ENCODE measurements at regions not wholly inside any gene's neighbourhood (a gene's known extent, or its start where the extent isn't known, plus 50 kb on each side); places are given as distances from the start of the nearest gene placed in this dataset.

DNA sequence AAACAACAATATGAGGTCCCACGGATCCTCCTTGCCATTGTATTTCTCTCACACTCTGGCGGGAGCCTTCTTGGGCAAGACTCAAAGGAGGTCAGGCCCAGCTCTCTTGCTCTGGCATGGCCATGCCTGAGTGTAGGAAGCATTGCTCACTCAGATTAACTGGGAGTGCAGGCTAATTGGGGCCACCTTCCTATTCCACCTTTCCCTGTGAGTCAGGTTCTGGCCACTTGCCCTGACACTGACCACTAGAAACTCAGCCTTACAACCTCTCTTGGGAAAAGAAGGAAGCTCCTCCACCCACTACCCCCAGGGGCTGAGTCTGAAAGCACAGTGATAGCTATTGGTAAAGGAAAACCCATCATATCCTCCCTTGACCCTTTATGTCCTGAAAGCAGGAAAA lies 121.8 kb upstream of the NTM start:
- no peak overlapping the region for H3K9ac ChIP-seq (ENCODE audit: low read depth in 2 of 2, low read length in 2 of 2)
- intact Hi-C loops (cut with DNase I), result loop anchor here (10.0 kb wide), 1 partner anchor 426 kb away; no protein-coding TSS in a partner anchor
- no peak overlapping the region for H3K4me3 ChIP-seq
- no peaks in the 10 kb centered on the region for H3K9me3 ChIP-seq
- no peaks in the 10 kb centered on the region for H3K4me1 ChIP-seq
- no peaks in the 10 kb centered on the region for H3K27me3 ChIP-seq
- no peak overlapping the region for H3K27ac ChIP-seq
- no peak for DNase-seq
- TF ChIP-seq, protein P1, sequence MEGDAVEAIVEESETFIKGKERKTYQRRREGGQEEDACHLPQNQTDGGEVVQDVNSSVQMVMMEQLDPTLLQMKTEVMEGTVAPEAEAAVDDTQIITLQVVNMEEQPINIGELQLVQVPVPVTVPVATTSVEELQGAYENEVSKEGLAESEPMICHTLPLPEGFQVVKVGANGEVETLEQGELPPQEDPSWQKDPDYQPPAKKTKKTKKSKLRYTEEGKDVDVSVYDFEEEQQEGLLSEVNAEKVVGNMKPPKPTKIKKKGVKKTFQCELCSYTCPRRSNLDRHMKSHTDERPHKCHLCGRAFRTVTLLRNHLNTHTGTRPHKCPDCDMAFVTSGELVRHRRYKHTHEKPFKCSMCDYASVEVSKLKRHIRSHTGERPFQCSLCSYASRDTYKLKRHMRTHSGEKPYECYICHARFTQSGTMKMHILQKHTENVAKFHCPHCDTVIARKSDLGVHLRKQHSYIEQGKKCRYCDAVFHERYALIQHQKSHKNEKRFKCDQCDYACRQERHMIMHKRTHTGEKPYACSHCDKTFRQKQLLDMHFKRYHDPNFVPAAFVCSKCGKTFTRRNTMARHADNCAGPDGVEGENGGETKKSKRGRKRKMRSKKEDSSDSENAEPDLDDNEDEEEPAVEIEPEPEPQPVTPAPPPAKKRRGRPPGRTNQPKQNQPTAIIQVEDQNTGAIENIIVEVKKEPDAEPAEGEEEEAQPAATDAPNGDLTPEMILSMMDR (IDR thresholded peaks at IDR 0.05), result no peak
- H3K36me3 ChIP-seq, result no peaks in the 10 kb centered on the region

GRCh38 chr11:131253142-131253655 lies 117.2 kb upstream of the NTM start:
- H3K36me3 ChIP-seq, result no peaks in the 10 kb centered on the region
- intact Hi-C loops (cut with DNase I), result no loop called here

DNA sequence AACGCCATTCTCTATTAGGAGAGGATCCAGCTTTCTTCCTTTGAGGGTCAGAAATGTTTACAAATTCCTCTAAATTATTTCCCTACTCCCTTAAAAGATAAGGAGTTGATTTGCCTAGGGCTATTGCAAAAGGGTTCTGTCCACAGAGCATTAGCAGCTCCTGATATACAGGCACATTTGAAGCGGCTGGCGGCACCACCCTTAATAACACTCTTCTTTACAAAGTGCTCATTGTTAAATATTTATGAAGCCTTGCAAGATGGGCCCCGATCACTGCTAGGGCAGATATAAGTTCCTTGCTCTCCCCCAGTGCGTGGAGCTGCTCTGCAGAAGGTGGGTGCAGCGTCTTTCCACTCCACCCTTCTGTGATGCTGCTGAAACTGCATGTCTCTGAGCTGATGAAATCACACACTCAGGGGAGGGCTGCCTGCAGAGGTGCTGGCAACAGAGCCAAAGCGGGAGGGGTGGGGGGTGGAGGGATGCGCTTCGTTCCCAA lies 116.7 kb upstream of the NTM start:
- Histone ChIP-seq H3K9me3 (no peaks in the 10 kb centered on the region), H3K4me3 (no peak overlapping the region)
- intact Hi-C loops (cut with DNase I), result no loop called here

More at GRCh38 chr11:131253142-131253655, 117.2 kb upstream of the NTM start:
- H3K4me3 ChIP-seq, result no peak overlapping the region
- H3K9ac ChIP-seq (ENCODE audit: low read depth in 2 of 2, low read length in 2 of 2), result no peak overlapping the region
- no peaks in the 10 kb centered on the region for H3K9me3 ChIP-seq
- no peak for DNase-seq
- TF ChIP-seq, protein P1 (IDR thresholded peaks at IDR 0.05), result no peak
- H3K4me1 ChIP-seq, result no peaks in the 10 kb centered on the region
- no peak overlapping the region for H3K27ac ChIP-seq
- H3K27me3 ChIP-seq, result no peaks in the 10 kb centered on the region

DNA sequence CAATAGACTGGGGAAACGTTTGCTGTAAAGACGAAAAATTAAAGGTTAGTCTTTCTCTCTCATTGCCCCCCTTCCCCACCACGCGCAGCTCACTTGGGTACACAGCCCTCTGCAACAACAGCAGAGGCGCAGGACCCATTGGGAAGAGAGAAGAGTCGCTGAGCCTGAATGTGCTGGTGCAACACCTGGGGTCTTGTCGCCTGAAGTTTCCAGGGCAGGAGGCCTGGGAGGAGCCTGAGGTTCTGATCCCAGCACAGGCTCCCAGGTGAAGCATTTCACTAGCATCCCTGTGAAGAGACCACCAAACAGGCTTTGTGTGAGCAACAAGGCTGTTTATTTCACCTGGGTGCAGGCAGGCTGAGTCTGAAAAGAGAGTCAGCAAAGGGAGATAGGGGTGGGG lies 116.2 kb upstream of the NTM start:
- intact Hi-C loops (cut with DNase I), result no loop called here
- Histone ChIP-seq H3K4me3 (no peak overlapping the region), H3K9ac (ENCODE audit: low read depth in 2 of 2, low read length in 2 of 2) (no peak overlapping the region), H3K27ac (no peak overlapping the region), H3K36me3 (no peaks in the 10 kb centered on the region), H3K9me3 (no peaks in the 10 kb centered on the region), H3K27me3 (no peaks in the 10 kb centered on the region), H3K4me1 (no peaks in the 10 kb centered on the region)
- DNase-seq, result no peak
- TF ChIP-seq, protein P1 (IDR thresholded peaks at IDR 0.05), result no peak

More for the DNA sequence above, 116.7 kb upstream of the NTM start:
- H3K4me1 ChIP-seq, result no peaks in the 10 kb centered on the region
- DNase-seq, result no peak
- H3K27ac ChIP-seq, result no peak overlapping the region
- H3K9ac ChIP-seq (ENCODE audit: low read depth in 2 of 2, low read length in 2 of 2), result no peak overlapping the region
- H3K36me3 ChIP-seq, result no peaks in the 10 kb centered on the region
- H3K27me3 ChIP-seq, result no peaks in the 10 kb centered on the region
- TF ChIP-seq, protein P1 (IDR thresholded peaks at IDR 0.05), result no peak

DNA sequence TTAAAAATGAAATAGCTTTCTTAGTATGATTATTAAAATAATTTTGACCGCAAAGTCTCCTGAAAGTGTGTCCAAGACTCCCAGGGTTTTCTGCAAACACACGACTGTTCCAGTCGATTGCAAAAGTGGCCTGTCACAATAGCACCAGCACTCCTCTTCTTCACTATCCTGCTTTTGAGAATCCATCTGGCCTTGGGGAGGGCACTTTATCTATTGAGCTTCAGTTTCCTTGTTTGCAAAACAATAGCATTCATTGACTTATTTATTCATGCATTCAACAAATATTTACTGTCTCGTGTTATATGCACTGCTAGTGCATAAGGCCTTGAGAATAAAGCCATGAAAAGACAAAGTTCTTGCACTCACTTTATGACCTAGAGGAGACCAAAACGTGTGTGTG lies 96.2 kb upstream of the NTM start:
- no peak for DNase-seq
- Histone ChIP-seq H3K36me3 (no peaks in the 10 kb centered on the region), H3K9ac (ENCODE audit: low read depth in 2 of 2, low read length in 2 of 2) (no peak overlapping the region), H3K27ac (no peak overlapping the region), H3K9me3 (no peaks in the 10 kb centered on the region), H3K4me3 (no peak overlapping the region), H3K27me3 (no peaks in the 10 kb centered on the region), H3K4me1 (no peaks in the 10 kb centered on the region)
- intact Hi-C loops (cut with DNase I), result no loop called here
- TF ChIP-seq, protein P1 (IDR thresholded peaks at IDR 0.05), result no peak
